HepG2 (cell line): ENCODE measurements at regions not wholly inside any gene's neighbourhood (a gene's known extent, or its start where the extent isn't known, plus 50 kb on each side); places are given as distances from the start of the nearest gene placed in this dataset.

ENCODE experiments used
- ARNTL ChIP-seq: sonication (generic); formaldehyde crosslinking; IDR thresholded peaks from 2 replicates; pipeline ENCODE4 v1.4.0; 2020; ENCODE audit warnings: mild to moderate bottlenecking, missing genetic modification reagents
- CTCF ChIP-seq: sonication (generic); formaldehyde crosslinking; IDR thresholded peaks from 2 replicates; pipeline ENCODE4 v1.5.0; 2020; ENCODE audit warnings: mild to moderate bottlenecking, missing genetic modification reagents, moderate library complexity
- GLI4 ChIP-seq: sonication (generic); formaldehyde crosslinking; IDR thresholded peaks from 2 replicates; pipeline ENCODE4 v1.5.1; 2020; ENCODE audit warnings: missing genetic modification reagents, mild to moderate bottlenecking, moderate library complexity, borderline replicate concordance
- KLF6 ChIP-seq: IDR thresholded peaks from 2 replicates; pipeline ENCODE4 v1.8.0; 2016; ENCODE audit warnings: missing biosample characterization, missing genetic modification reagents
- MXI1 ChIP-seq: IDR thresholded peaks from 3 replicates; pipeline ENCODE4 v1.6.1; 2012; ENCODE audit warnings: low read depth, low read length, inconsistent platforms, borderline replicate concordance
- PAWR ChIP-seq: sonication (generic); formaldehyde crosslinking; IDR thresholded peaks from 2 replicates; pipeline ENCODE4 v1.4.0; 2020; ENCODE audit warnings: missing genetic modification reagents, mild to moderate bottlenecking, borderline replicate concordance
- RELA ChIP-seq: sonication (generic); formaldehyde crosslinking; IDR thresholded peaks from 2 replicates; pipeline ENCODE4 v1.4.0; 2020; ENCODE audit warnings: missing genetic modification reagents
- SMC3 ChIP-seq: IDR thresholded peaks from 2 replicates; pipeline ENCODE4 v1.6.1; 2011; ENCODE audit warnings: low read length, improper control_type of control experiment
- THYN1 ChIP-seq: sonication (generic); formaldehyde crosslinking; IDR thresholded peaks from 2 replicates; pipeline ENCODE4 v1.8.1; 2023; ENCODE audit warnings: low read depth, mild to moderate bottlenecking, moderate library complexity, missing genetic modification reagents, borderline replicate concordance
- ZNF225 ChIP-seq: sonication (generic); formaldehyde crosslinking; IDR thresholded peaks from 2 replicates; pipeline ENCODE4 v1.4.0; 2020; ENCODE audit warnings: mild to moderate bottlenecking, missing genetic modification reagents
- TF ChIP-seq, protein P1 (sequence below): sonication (generic); formaldehyde crosslinking; IDR thresholded peaks from 2 replicates; pipeline ENCODE4 v1.4.0; 2020; ENCODE audit warnings: mild to moderate bottlenecking, low read depth, missing genetic modification reagents

- TF ChIP-seq SMC3 (no peak), ARNTL (no peak), CTCF (no peak), RELA (CRISPR knock-in tag) (no peak), MXI1 (no peak), GLI4 (CRISPR knock-in tag) (no peak), THYN1 (CRISPR knock-in tag) (no peak), PAWR (CRISPR knock-in tag) (no peak), KLF6 (no peak), ZNF225 (CRISPR knock-in tag) (no peak)
- TF ChIP-seq, protein P1, sequence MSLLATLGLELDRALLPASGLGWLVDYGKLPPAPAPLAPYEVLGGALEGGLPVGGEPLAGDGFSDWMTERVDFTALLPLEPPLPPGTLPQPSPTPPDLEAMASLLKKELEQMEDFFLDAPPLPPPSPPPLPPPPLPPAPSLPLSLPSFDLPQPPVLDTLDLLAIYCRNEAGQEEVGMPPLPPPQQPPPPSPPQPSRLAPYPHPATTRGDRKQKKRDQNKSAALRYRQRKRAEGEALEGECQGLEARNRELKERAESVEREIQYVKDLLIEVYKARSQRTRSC, result no peak
These were observed 268.7 kb downstream of the IRX2 start for GRCh38 chr5:2482778-2483177.
